ENCODE measurements at regions not wholly inside any gene's neighbourhood (a gene's known extent, or its start where the extent isn't known, plus 50 kb on each side); places are given as distances from the start of the nearest gene placed in this dataset.

DNA sequence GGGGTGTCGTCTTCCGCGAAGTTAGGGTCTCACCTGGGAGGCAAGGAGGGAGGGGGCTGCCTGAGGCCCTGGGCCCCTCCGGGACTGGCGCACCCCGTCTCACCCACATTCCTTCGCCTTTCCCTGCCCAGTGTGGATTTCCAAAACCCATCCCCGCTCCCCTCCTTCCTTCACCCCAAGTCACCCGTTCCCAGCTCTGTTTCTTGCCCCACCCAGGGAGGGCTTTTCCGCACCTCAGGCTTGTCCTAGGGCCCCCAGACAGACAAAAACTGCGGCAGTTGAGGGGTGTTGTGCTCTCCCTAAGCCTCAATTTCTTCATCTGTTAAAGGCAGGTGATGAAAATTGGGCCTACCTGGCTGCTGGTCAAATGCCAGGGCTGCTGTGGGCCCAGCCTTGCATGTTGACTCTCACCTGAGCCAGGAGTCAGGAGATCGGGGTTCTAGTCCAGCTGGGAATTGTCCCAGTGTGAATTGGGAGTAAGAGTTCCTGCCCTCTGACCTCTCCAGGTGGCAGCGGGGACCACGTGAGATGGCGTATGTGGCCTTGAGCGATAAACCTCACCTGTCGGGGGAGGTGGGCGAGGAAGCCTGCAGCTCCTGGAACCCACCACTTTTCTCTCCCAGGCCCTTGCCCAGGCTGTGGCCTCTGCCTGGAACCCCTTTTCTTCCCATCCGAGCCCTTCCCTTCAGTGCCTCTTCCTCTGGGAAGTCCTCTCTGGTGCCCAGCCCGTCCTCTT, 143.4 kb upstream of the IER5L start:
- H3K9me3 ChIP-seq (ENCODE audit: control insufficient read depth, insufficient read depth, low read length): no peaks in the 10 kb centered on the region
- intact Hi-C loops (cut with micrococcal nuclease): no loop called here
- H3K36me3 ChIP-seq (ENCODE audit: control insufficient read depth, insufficient read depth, low read length): no peaks in the 10 kb centered on the region
- ATAC-seq (no peak), DNase-seq (no peak)
- Mint-ChIP-seq H3K27me3 (ENCODE audit: low read depth in 2 of 2) (peaks cover 0 to 7% of the 10 kb centered on the region in 2 donors), H3K36me3 (no peaks in the 10 kb centered on the region), H3K4me3 (peak overlapping the region; percentile 37), H3K27ac (peak overlapping the region in 1 of 2 donors; percentile 13), H3K9me3 (no peaks in the 10 kb centered on the region), H3K4me1 (peaks cover 10 to 11% of the 10 kb centered on the region in 2 donors)
- H3K4me1 ChIP-seq (ENCODE audit: control insufficient read depth, insufficient read depth, low read length): peaks cover 21% of the 10 kb centered on the region
- TF ChIP-seq, protein P1, sequence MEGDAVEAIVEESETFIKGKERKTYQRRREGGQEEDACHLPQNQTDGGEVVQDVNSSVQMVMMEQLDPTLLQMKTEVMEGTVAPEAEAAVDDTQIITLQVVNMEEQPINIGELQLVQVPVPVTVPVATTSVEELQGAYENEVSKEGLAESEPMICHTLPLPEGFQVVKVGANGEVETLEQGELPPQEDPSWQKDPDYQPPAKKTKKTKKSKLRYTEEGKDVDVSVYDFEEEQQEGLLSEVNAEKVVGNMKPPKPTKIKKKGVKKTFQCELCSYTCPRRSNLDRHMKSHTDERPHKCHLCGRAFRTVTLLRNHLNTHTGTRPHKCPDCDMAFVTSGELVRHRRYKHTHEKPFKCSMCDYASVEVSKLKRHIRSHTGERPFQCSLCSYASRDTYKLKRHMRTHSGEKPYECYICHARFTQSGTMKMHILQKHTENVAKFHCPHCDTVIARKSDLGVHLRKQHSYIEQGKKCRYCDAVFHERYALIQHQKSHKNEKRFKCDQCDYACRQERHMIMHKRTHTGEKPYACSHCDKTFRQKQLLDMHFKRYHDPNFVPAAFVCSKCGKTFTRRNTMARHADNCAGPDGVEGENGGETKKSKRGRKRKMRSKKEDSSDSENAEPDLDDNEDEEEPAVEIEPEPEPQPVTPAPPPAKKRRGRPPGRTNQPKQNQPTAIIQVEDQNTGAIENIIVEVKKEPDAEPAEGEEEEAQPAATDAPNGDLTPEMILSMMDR (IDR thresholded peaks at IDR 0.05): no peak
- 93% methylated on average over 20 of the region's 20 CpGs for WGBS (ENCODE audit: insufficient coverage)
- H3K4me3 ChIP-seq (ENCODE audit: low read length): no peak overlapping the region
- no peaks in the 10 kb centered on the region for H3K27me3 ChIP-seq (ENCODE audit: control insufficient read depth, insufficient read depth, low read length)
- H3K27ac ChIP-seq (ENCODE audit: low read length): no peak overlapping the region

DNA sequence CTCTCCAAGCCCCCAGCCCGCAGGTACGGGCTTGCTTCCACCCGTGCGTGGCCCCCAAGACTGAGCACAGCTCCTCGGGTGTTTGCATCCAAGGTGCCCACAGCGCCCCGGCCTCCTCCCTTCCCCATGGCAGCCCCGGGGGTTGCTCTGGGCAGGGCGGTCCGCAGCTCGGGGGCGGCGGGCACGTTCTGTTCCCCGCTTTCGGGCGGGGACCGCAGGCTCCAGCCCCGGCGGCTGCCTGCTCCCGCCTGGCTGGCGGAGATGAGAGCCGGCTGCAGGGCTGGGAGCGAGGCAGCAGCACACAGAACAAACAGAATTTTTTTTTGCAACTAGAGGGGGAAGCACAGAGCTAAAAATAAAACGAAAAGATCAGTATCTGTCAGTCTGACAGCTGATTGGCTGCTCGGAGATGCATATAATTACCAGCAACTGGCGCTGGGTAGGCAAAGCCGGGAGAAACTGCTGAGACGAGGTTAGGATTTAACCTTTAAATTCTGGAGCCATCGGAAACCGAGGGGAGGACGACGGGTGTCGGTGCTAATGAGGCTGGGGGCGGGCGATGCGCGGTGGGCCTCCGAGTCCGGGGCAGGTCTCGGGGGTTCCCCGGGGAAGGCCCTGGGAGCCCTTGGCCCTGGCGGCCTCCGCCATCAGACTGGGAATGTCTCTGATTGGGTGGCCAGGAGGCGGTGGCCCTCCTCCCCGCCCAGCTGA, 142.7 kb upstream of the IER5L start:
- peak overlapping the region; percentile 58 for H3K4me3 Mint-ChIP-seq
- no peaks in the 10 kb centered on the region for H3K9me3 ChIP-seq (ENCODE audit: control insufficient read depth, insufficient read depth, low read length)
- TF ChIP-seq, protein P1 (IDR thresholded peaks at IDR 0.05): no peak
- no peaks in the 10 kb centered on the region for H3K27me3 ChIP-seq (ENCODE audit: control insufficient read depth, insufficient read depth, low read length)
- WGBS (ENCODE audit: insufficient coverage): 6% methylated on average over 46 of the region's 46 CpGs
- H3K36me3 Mint-ChIP-seq: no peaks in the 10 kb centered on the region
- peak; percentile 74 to 86 (median 83) for ATAC-seq
- H3K36me3 ChIP-seq (ENCODE audit: control insufficient read depth, insufficient read depth, low read length): no peaks in the 10 kb centered on the region
- H3K4me3 ChIP-seq (ENCODE audit: low read length): peak overlapping the region; percentile 26
- peak overlapping the region in 1 of 2 donors; percentile 13 for H3K27ac Mint-ChIP-seq
- peaks cover 10 to 11% of the 10 kb centered on the region in 2 donors for H3K4me1 Mint-ChIP-seq
- no peaks in the 10 kb centered on the region for H3K9me3 Mint-ChIP-seq
- DNase-seq: peak in 1 of 2 donors; percentile 84
- peaks cover 0 to 7% of the 10 kb centered on the region in 2 donors for H3K27me3 Mint-ChIP-seq (ENCODE audit: low read depth in 2 of 2)
- no peak overlapping the region for H3K27ac ChIP-seq (ENCODE audit: low read length)
- intact Hi-C loops (cut with micrococcal nuclease): no loop called here
- H3K4me1 ChIP-seq (ENCODE audit: control insufficient read depth, insufficient read depth, low read length): peaks cover 21% of the 10 kb centered on the region

DNA sequence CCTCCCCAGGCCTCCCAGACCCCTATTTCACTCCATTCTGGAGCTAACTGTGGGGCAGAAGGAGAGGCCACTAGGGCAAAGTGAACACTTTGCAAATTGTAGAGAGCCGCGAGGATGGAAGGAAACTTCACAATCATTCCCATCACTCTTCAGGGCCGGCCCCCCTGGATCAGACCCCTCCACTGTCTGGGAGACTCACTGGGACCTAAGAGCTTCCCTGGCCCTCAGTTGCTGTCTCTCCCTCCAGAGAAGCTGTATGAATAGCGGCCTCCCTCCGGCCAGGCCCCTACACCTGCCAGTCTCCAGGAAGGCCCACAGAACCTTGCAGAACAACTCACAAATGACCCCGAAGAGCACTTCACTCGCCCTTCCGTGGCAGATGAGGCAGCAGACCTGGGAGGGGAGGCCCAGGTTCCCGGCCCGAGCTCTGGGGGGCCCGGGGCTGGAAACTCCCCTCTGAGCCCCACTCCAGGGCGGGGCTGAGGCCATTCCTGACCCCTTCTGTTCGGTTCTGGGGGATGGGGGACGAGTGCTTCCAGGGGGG, 141.9 kb upstream of the IER5L start:
- Histone ChIP-seq H3K27me3 (ENCODE audit: control insufficient read depth, insufficient read depth, low read length) (no peaks in the 10 kb centered on the region), H3K4me3 (ENCODE audit: low read length) (peak overlapping the region; percentile 26), H3K27ac (ENCODE audit: low read length) (no peak overlapping the region), H3K4me1 (ENCODE audit: control insufficient read depth, insufficient read depth, low read length) (peaks cover 21% of the 10 kb centered on the region), H3K9me3 (ENCODE audit: control insufficient read depth, insufficient read depth, low read length) (no peaks in the 10 kb centered on the region), H3K36me3 (ENCODE audit: control insufficient read depth, insufficient read depth, low read length) (no peaks in the 10 kb centered on the region)
- TF ChIP-seq, protein P1 (IDR thresholded peaks at IDR 0.05): no peak
- peaks cover 10 to 11% of the 10 kb centered on the region in 2 donors for H3K4me1 Mint-ChIP-seq
- peak overlapping the region; percentile 31 for H3K4me3 Mint-ChIP-seq
- ATAC-seq (no peak), DNase-seq (no peak)
- no peaks in the 10 kb centered on the region for H3K36me3 Mint-ChIP-seq
- H3K9me3 Mint-ChIP-seq: no peaks in the 10 kb centered on the region
- peaks cover 0 to 7% of the 10 kb centered on the region in 2 donors for H3K27me3 Mint-ChIP-seq (ENCODE audit: low read depth in 2 of 2)
- 50% methylated on average over 14 of the region's 14 CpGs for WGBS (ENCODE audit: insufficient coverage)
- intact Hi-C loops (cut with micrococcal nuclease): no loop called here
- H3K27ac Mint-ChIP-seq: no peak overlapping the region

Measured in natural killer cell (primary cell).